CD4-positive, alpha-beta T cell (primary cell): ENCODE measurements at regions not wholly inside any gene's neighbourhood (a gene's known extent, or its start where the extent isn't known, plus 50 kb on each side); places are given as distances from the start of the nearest gene placed in this dataset.

Experiments used
- ATAC-seq: fragments of 200-7000 bp; cut with Tn5 transposase; one replicate; pipeline ENCODE4 v1.10.0; 2022; ENCODE audit warnings: mild to moderate bottlenecking; ENCODE audit not compliant: poor library complexity
- CTCF ChIA-PET: fragments of 350-600 bp; sonication (Branson Sonifier 250); formaldehyde crosslinking; loops from one replicate; lab custom pipeline; 2021; ENCODE audit warnings: antibody characterized with exemption, inconsistent platforms; lab: Charles Lee
- POLR2A ChIA-PET: fragments of 350-600 bp; sonication (Branson Sonifier 250); formaldehyde crosslinking; loops from one replicate; lab custom pipeline; 2021; ENCODE audit warnings: antibody characterized with exemption, inconsistent platforms; lab: Charles Lee
- DNase-seq, 14 experiments: peaks; one replicate each; pipeline ENCODE4 v3.0.0-alpha.2; 2013 to 2020; ENCODE audit warnings: mixed read lengths in 2 of 14
- H3K27ac ChIP-seq, 2 donors: one replicate each; pipeline versions ENCODE4 v1.5.1 to v1.7.0; 2013; ENCODE audit warnings: low read length in 2 of 2, low read depth in 1 of 2, mild to moderate bottlenecking in 1 of 2
- H3K27me3 ChIP-seq, 2 experiments: 1 replicate in 1 of 2; 2 replicates in 1 of 2; pipeline versions ENCODE4 v1.6.1 to v1.7.0; 2013; ENCODE audit warnings: low read length in 2 of 2, control low read depth in 1 of 2, mild to moderate bottlenecking in 1 of 2, moderate library complexity in 1 of 2; ENCODE audit not compliant: insufficient read depth in 2 of 2, control insufficient read depth in 1 of 2
- H3K36me3 ChIP-seq: one replicate; pipeline ENCODE4 v1.6.1; 2013; ENCODE audit warnings: low read length, control low read depth; ENCODE audit not compliant: insufficient read depth
- H3K4me1 ChIP-seq: one replicate; pipeline ENCODE4 v1.6.1; 2013; ENCODE audit warnings: low read length, control low read depth; ENCODE audit not compliant: insufficient read depth
- H3K4me3 ChIP-seq: one replicate; pipeline ENCODE4 v1.5.1; 2013; ENCODE audit warnings: mild to moderate bottlenecking, low read length, moderate library complexity
- H3K9me3 ChIP-seq, 2 experiments: 1 replicate in 1 of 2; 2 replicates in 1 of 2; pipeline versions ENCODE4 v1.6.1 to v1.7.0; 2013; ENCODE audit warnings: low read length in 2 of 2, mild to moderate bottlenecking in 2 of 2, control low read depth in 1 of 2, moderate library complexity in 1 of 2; ENCODE audit not compliant: control insufficient read depth in 1 of 2, insufficient read depth in 1 of 2
- H3K27ac Mint-ChIP-seq: one replicate; pipeline ENCODE4 v1.8.0; 2020; ENCODE audit warnings: mixed read lengths
- H3K27me3 Mint-ChIP-seq: one replicate; pipeline ENCODE4 v1.8.0; 2021; ENCODE audit warnings: mixed read lengths
- H3K36me3 Mint-ChIP-seq: one replicate; pipeline ENCODE4 v1.8.0; 2021; ENCODE audit warnings: low read depth, mixed read lengths
- H3K4me1 Mint-ChIP-seq: one replicate; pipeline ENCODE4 v1.8.0; 2021; ENCODE audit warnings: low read depth, mixed read lengths
- H3K4me3 Mint-ChIP-seq: one replicate; pipeline ENCODE4 v1.8.0; 2020; ENCODE audit warnings: mild to moderate bottlenecking, mixed read lengths
- H3K9me3 Mint-ChIP-seq: one replicate; pipeline ENCODE4 v1.8.0; 2020; ENCODE audit warnings: mixed read lengths
- CTCF ChIP-seq: fragments of 200-600 bp; IDR thresholded peaks from one replicate; pipeline ENCODE4 v1.8.0; 2022; ENCODE audit warnings: antibody characterized with exemption, mild to moderate bottlenecking
- intact Hi-C, 2 experiments: fragments of 100-400 bp; cut with DNase I in 1 of 2; cut with micrococcal nuclease in 1 of 2; formaldehyde crosslinking; loops; one replicate each; pipeline versions ENCODE4 v1.15.1 to v1.9.0; 2023 to 2025; cut with DNase I, micrococcal nuclease

- Histone ChIP-seq H3K4me1 (no peaks in the 10 kb centered on the region), H3K27me3 (no peaks in the 10 kb centered on the region), H3K9me3 (no peaks in the 10 kb centered on the region), H3K27ac (no peak overlapping the region), H3K4me3 (no peak overlapping the region), H3K36me3 (no peaks in the 10 kb centered on the region)
- no peak for TF ChIP-seq CTCF
- no peaks in the 10 kb centered on the region for H3K9me3 Mint-ChIP-seq
- DNase-seq (no peak), ATAC-seq (no peak)
- no peak overlapping the region for H3K4me3 Mint-ChIP-seq
- H3K27me3 Mint-ChIP-seq, result peaks cover 5% of the 10 kb centered on the region
- no peaks in the 10 kb centered on the region for H3K36me3 Mint-ChIP-seq
- POLR2A ChIA-PET, result no interaction called here
- no peaks in the 10 kb centered on the region for H3K4me1 Mint-ChIP-seq
- CTCF ChIA-PET, result no interaction called here
- intact Hi-C loops, result no loop called here
- no peak overlapping the region for H3K27ac Mint-ChIP-seq
Measured at GRCh38 chr1:63049135-63049534, 265.2 kb downstream of the ATG4C start.

GRCh38 chr1:63051356-63051755, 267.4 kb downstream of the ATG4C start:
- TF ChIP-seq CTCF, result no peak
- POLR2A ChIA-PET, result no interaction called here
- Mint-ChIP-seq H3K36me3 (no peaks in the 10 kb centered on the region), H3K27ac (no peak overlapping the region), H3K4me1 (no peaks in the 10 kb centered on the region), H3K27me3 (peaks cover 16% of the 10 kb centered on the region), H3K9me3 (no peaks in the 10 kb centered on the region), H3K4me3 (no peak overlapping the region)
- no peak overlapping the region for H3K27ac ChIP-seq
- H3K27me3 ChIP-seq, result peaks cover 0 to 3% of the 10 kb centered on the region in 2 experiments
- intact Hi-C loops, result no loop called here
- H3K4me3 ChIP-seq, result no peak overlapping the region
- ATAC-seq (no peak), DNase-seq (no peak)
- no peaks in the 10 kb centered on the region for H3K4me1 ChIP-seq
- CTCF ChIA-PET, result no interaction called here
- H3K9me3 ChIP-seq, result no peaks in the 10 kb centered on the region
- H3K36me3 ChIP-seq, result no peaks in the 10 kb centered on the region

- no peak for DNase-seq
- Mint-ChIP-seq H3K9me3 (no peaks in the 10 kb centered on the region), H3K36me3 (no peaks in the 10 kb centered on the region), H3K27ac (no peak overlapping the region), H3K4me1 (no peaks in the 10 kb centered on the region), H3K4me3 (no peak overlapping the region), H3K27me3 (peaks cover 12% of the 10 kb centered on the region)
- Histone ChIP-seq H3K9me3 (no peaks in the 10 kb centered on the region), H3K27me3 (peaks cover 0 to 3% of the 10 kb centered on the region in 2 experiments), H3K27ac (no peak overlapping the region), H3K4me3 (no peak overlapping the region), H3K36me3 (no peaks in the 10 kb centered on the region), H3K4me1 (no peaks in the 10 kb centered on the region)
- ATAC-seq, result no peak
- no peak for TF ChIP-seq CTCF
- intact Hi-C loops, result no loop called here
- CTCF ChIA-PET, result no interaction called here
- POLR2A ChIA-PET, result no interaction called here
Measured at GRCh38 chr1:63051886-63052285, 268.0 kb downstream of the ATG4C start.
